DND-41 (cell line): ENCODE measurements at regions not wholly inside any gene's neighbourhood (a gene's known extent, or its start where the extent isn't known, plus 50 kb on each side); places are given as distances from the start of the nearest gene placed in this dataset.
"Not testable (repeated sequence)": the region's sequence is repeated elsewhere in the genome, so short reads cannot be mapped to it uniquely, and the experiment has no call there.

Experiments used
- EZH2 ChIP-seq: IDR thresholded peaks from 3 replicates; pipeline ENCODE4 v1.6.1; 2012; ENCODE audit warnings: borderline replicate concordance, low read depth, mild to moderate bottlenecking, moderate library complexity, low read length, inconsistent platforms; ENCODE audit not compliant: severe bottlenecking
- TF ChIP-seq, protein P1 (sequence below): IDR thresholded peaks from 2 replicates; pipeline ENCODE4 v1.5.1; 2012; ENCODE audit warnings: borderline replicate concordance, low read length, moderate library complexity, mild to moderate bottlenecking; ENCODE audit not compliant: poor library complexity, severe bottlenecking; ENCODE audit errors: extremely low read depth

DNA sequence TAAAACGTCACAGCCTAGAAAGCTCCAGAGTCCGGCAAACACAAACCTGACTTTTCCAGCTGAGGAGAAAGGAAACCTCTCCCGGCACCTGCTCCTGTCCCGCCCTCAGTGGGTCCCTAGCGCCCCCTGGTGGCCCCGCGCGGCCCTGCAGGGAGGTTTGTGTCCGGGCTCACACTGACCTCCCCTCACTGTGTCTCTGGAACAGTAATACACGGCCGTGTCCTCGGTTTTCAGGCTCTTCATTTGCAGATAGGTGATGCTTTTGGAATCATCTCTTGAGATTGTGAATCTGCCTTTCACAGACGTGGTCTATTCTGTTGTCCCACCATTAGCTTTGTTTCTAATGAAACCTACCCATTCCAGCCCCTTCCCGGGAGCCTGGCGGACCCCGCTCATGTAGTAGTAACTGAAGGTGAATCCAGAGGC, 731.2 kb downstream of the TMEM121 start:
- TF ChIP-seq, protein P1, sequence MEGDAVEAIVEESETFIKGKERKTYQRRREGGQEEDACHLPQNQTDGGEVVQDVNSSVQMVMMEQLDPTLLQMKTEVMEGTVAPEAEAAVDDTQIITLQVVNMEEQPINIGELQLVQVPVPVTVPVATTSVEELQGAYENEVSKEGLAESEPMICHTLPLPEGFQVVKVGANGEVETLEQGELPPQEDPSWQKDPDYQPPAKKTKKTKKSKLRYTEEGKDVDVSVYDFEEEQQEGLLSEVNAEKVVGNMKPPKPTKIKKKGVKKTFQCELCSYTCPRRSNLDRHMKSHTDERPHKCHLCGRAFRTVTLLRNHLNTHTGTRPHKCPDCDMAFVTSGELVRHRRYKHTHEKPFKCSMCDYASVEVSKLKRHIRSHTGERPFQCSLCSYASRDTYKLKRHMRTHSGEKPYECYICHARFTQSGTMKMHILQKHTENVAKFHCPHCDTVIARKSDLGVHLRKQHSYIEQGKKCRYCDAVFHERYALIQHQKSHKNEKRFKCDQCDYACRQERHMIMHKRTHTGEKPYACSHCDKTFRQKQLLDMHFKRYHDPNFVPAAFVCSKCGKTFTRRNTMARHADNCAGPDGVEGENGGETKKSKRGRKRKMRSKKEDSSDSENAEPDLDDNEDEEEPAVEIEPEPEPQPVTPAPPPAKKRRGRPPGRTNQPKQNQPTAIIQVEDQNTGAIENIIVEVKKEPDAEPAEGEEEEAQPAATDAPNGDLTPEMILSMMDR = peak; percentile 81
- not testable (repeated sequence) for TF ChIP-seq EZH2
